Umbilical cord (tissue), 1 donor: ENCODE measurements at regions not wholly inside any gene's neighbourhood (a gene's known extent, or its start where the extent isn't known, plus 50 kb on each side); places are given as distances from the start of the nearest gene placed in this dataset.
"Not testable (repeated sequence)": the region's sequence is repeated elsewhere in the genome, so short reads cannot be mapped to it uniquely, and the experiment has no call there.

Experiments
- DNase-seq: peaks from one replicate; pipeline ENCODE4 v3.0.0-alpha.2; 2015; ENCODE audit warnings: low spot score

GRCh38 chr3:89932882-89933281 is 825.5 kb downstream of the EPHA3 start:
- DNase-seq = no peak

- not testable (repeated sequence) for DNase-seq
These were observed 837.0 kb downstream of the EPHA3 start for GRCh38 chr3:89944461-89944860.

GRCh38 chr3:89946884-89947283 is 839.5 kb downstream of the EPHA3 start:
- no peak for DNase-seq

GRCh38 chr3:89947337-89947954 is 840.0 kb downstream of the EPHA3 start:
- no peak for DNase-seq

- DNase-seq = no peak
These were observed 840.6 kb downstream of the EPHA3 start for GRCh38 chr3:89948008-89948407.

GRCh38 chr3:89950772-89951171 is 843.4 kb downstream of the EPHA3 start:
- DNase-seq = no peak

GRCh38 chr3:89954137-89954536 is 846.7 kb downstream of the EPHA3 start:
- DNase-seq = no peak

GRCh38 chr3:89955156-89955555 is 847.7 kb downstream of the EPHA3 start:
- no peak for DNase-seq

- peak; percentile 25 for DNase-seq
These were observed 850.0 kb downstream of the EPHA3 start for GRCh38 chr3:89957451-89957850.

- DNase-seq = not testable (repeated sequence)
These were observed 850.7 kb downstream of the EPHA3 start for GRCh38 chr3:89958163-89958562.

GRCh38 chr3:89964347-89964746 is 856.9 kb downstream of the EPHA3 start:
- DNase-seq = no peak

GRCh38 chr3:89966877-89967665 is 859.6 kb downstream of the EPHA3 start:
- no peak for DNase-seq

GRCh38 chr3:89971329-89971728 is 863.9 kb downstream of the EPHA3 start:
- DNase-seq = no peak

GRCh38 chr3:89973156-89973555 is 865.7 kb downstream of the EPHA3 start:
- DNase-seq = peak; percentile 26

- no peak for DNase-seq
These were observed 867.6 kb downstream of the EPHA3 start for GRCh38 chr3:89974903-89975519.

GRCh38 chr3:89983449-89983848 is 876.0 kb downstream of the EPHA3 start:
- no peak for DNase-seq

- DNase-seq = no peak
These were observed 897.9 kb downstream of the EPHA3 start for GRCh38 chr3:90005281-90005847.

GRCh38 chr3:90007778-90008499 is 900.5 kb downstream of the EPHA3 start:
- peak; percentile 83 for DNase-seq

- peak; percentile 68 for DNase-seq
These were observed 902.9 kb downstream of the EPHA3 start for GRCh38 chr3:90010341-90010740.

GRCh38 chr3:90011131-90011530 is 903.7 kb downstream of the EPHA3 start:
- peak; percentile 98 for DNase-seq

- DNase-seq = no peak
These were observed 904.2 kb downstream of the EPHA3 start for GRCh38 chr3:90011596-90011995.

GRCh38 chr3:90011996-90012395 is 904.6 kb downstream of the EPHA3 start:
- DNase-seq = no peak
